ENCODE measurements at regions not wholly inside any gene's neighbourhood (a gene's known extent, or its start where the extent isn't known, plus 50 kb on each side); places are given as distances from the start of the nearest gene placed in this dataset.

- no peak overlapping the region for H3K27ac ChIP-seq (ENCODE audit: low read length)
- H3K9ac ChIP-seq (ENCODE audit: low read depth, low read length) = no peak overlapping the region
Observed at GRCh38 chr2:129354631-129355030, 624.8 kb upstream of the RAB6C start.

GRCh38 chr2:129361688-129362087, 617.8 kb upstream of the RAB6C start:
- Histone ChIP-seq H3K4me3 (ENCODE audit: low read length) (no peak overlapping the region), H3K9ac (ENCODE audit: low read depth, low read length) (no peak overlapping the region), H3K9me3 (ENCODE audit: insufficient read depth, low read depth, low read length) (no peaks in the 10 kb centered on the region), H3K4me1 (ENCODE audit: insufficient read depth, low read length) (no peaks in the 10 kb centered on the region), H3K27me3 (ENCODE audit: insufficient read depth, low read length) (no peaks in the 10 kb centered on the region), H3K27ac (ENCODE audit: low read length) (no peak overlapping the region), H3K36me3 (ENCODE audit: insufficient read depth, low read depth, low read length) (no peaks in the 10 kb centered on the region)

More at GRCh38 chr2:129354631-129355030, 624.8 kb upstream of the RAB6C start:
- H3K4me1 ChIP-seq (ENCODE audit: insufficient read depth, low read length) = no peaks in the 10 kb centered on the region
- H3K4me3 ChIP-seq (ENCODE audit: low read length) = no peak overlapping the region
- no peaks in the 10 kb centered on the region for H3K36me3 ChIP-seq (ENCODE audit: insufficient read depth, low read depth, low read length)
- H3K9me3 ChIP-seq (ENCODE audit: insufficient read depth, low read depth, low read length) = no peaks in the 10 kb centered on the region
- H3K27me3 ChIP-seq (ENCODE audit: insufficient read depth, low read length) = no peaks in the 10 kb centered on the region

- Histone ChIP-seq H3K4me3 (ENCODE audit: low read length) (no peak overlapping the region), H3K27ac (ENCODE audit: low read length) (no peak overlapping the region), H3K27me3 (ENCODE audit: insufficient read depth, low read length) (no peaks in the 10 kb centered on the region)
Observed at GRCh38 chr2:129366263-129366662, 613.2 kb upstream of the RAB6C start.

GRCh38 chr2:129367107-129367506, 612.4 kb upstream of the RAB6C start:
- Histone ChIP-seq H3K36me3 (ENCODE audit: insufficient read depth, low read depth, low read length) (no peaks in the 10 kb centered on the region), H3K9ac (ENCODE audit: low read depth, low read length) (no peak overlapping the region), H3K9me3 (ENCODE audit: insufficient read depth, low read depth, low read length) (no peaks in the 10 kb centered on the region), H3K4me1 (ENCODE audit: insufficient read depth, low read length) (no peaks in the 10 kb centered on the region), H3K27ac (ENCODE audit: low read length) (no peak overlapping the region), H3K27me3 (ENCODE audit: insufficient read depth, low read length) (no peaks in the 10 kb centered on the region), H3K4me3 (ENCODE audit: low read length) (no peak overlapping the region)

More at GRCh38 chr2:129366263-129366662, 613.2 kb upstream of the RAB6C start:
- Histone ChIP-seq H3K36me3 (ENCODE audit: insufficient read depth, low read depth, low read length) (no peaks in the 10 kb centered on the region), H3K9me3 (ENCODE audit: insufficient read depth, low read depth, low read length) (no peaks in the 10 kb centered on the region), H3K9ac (ENCODE audit: low read depth, low read length) (no peak overlapping the region), H3K4me1 (ENCODE audit: insufficient read depth, low read length) (no peaks in the 10 kb centered on the region)

- H3K36me3 ChIP-seq (ENCODE audit: insufficient read depth, low read depth, low read length) = no peaks in the 10 kb centered on the region
- no peak overlapping the region for H3K4me3 ChIP-seq (ENCODE audit: low read length)
- H3K9ac ChIP-seq (ENCODE audit: low read depth, low read length) = no peak overlapping the region
- no peaks in the 10 kb centered on the region for H3K4me1 ChIP-seq (ENCODE audit: insufficient read depth, low read length)
- no peaks in the 10 kb centered on the region for H3K9me3 ChIP-seq (ENCODE audit: insufficient read depth, low read depth, low read length)
- no peak overlapping the region for H3K27ac ChIP-seq (ENCODE audit: low read length)
- no peaks in the 10 kb centered on the region for H3K27me3 ChIP-seq (ENCODE audit: insufficient read depth, low read length)
Observed at GRCh38 chr2:129369437-129369836, 610.0 kb upstream of the RAB6C start.

GRCh38 chr2:129374452-129374851, 605.0 kb upstream of the RAB6C start:
- no peaks in the 10 kb centered on the region for H3K9me3 ChIP-seq (ENCODE audit: insufficient read depth, low read depth, low read length)
- no peaks in the 10 kb centered on the region for H3K36me3 ChIP-seq (ENCODE audit: insufficient read depth, low read depth, low read length)
- no peak overlapping the region for H3K27ac ChIP-seq (ENCODE audit: low read length)

GRCh38 chr2:129375632-129376425, 603.6 kb upstream of the RAB6C start:
- Histone ChIP-seq H3K9ac (ENCODE audit: low read depth, low read length) (no peak overlapping the region), H3K27ac (ENCODE audit: low read length) (no peak overlapping the region), H3K4me3 (ENCODE audit: low read length) (no peak overlapping the region), H3K4me1 (ENCODE audit: insufficient read depth, low read length) (no peaks in the 10 kb centered on the region), H3K9me3 (ENCODE audit: insufficient read depth, low read depth, low read length) (no peaks in the 10 kb centered on the region), H3K27me3 (ENCODE audit: insufficient read depth, low read length) (no peaks in the 10 kb centered on the region), H3K36me3 (ENCODE audit: insufficient read depth, low read depth, low read length) (no peaks in the 10 kb centered on the region)

More at GRCh38 chr2:129374452-129374851, 605.0 kb upstream of the RAB6C start:
- Histone ChIP-seq H3K9ac (ENCODE audit: low read depth, low read length) (no peak overlapping the region), H3K4me1 (ENCODE audit: insufficient read depth, low read length) (no peaks in the 10 kb centered on the region), H3K4me3 (ENCODE audit: low read length) (no peak overlapping the region), H3K27me3 (ENCODE audit: insufficient read depth, low read length) (no peaks in the 10 kb centered on the region)

- no peaks in the 10 kb centered on the region for H3K27me3 ChIP-seq (ENCODE audit: insufficient read depth, low read length)
- H3K9me3 ChIP-seq (ENCODE audit: insufficient read depth, low read depth, low read length) = no peaks in the 10 kb centered on the region; the same call in 1 of the 2 replicates
- no peaks in the 10 kb centered on the region for H3K4me1 ChIP-seq (ENCODE audit: insufficient read depth, low read length)
- H3K4me3 ChIP-seq (ENCODE audit: low read length) = no peak overlapping the region
- H3K9ac ChIP-seq (ENCODE audit: low read depth, low read length) = no peak overlapping the region
- no peak overlapping the region for H3K27ac ChIP-seq (ENCODE audit: low read length)
- no peaks in the 10 kb centered on the region for H3K36me3 ChIP-seq (ENCODE audit: insufficient read depth, low read depth, low read length)
Observed at GRCh38 chr2:129376426-129377077, 602.9 kb upstream of the RAB6C start.

- no peaks in the 10 kb centered on the region for H3K36me3 ChIP-seq (ENCODE audit: insufficient read depth, low read depth, low read length)
- no peak overlapping the region for H3K27ac ChIP-seq (ENCODE audit: low read length)
- H3K9ac ChIP-seq (ENCODE audit: low read depth, low read length) = no peak overlapping the region
Observed at GRCh38 chr2:129377078-129377469, 602.4 kb upstream of the RAB6C start.

GRCh38 chr2:129378186-129378585, 601.3 kb upstream of the RAB6C start:
- Histone ChIP-seq H3K27ac (ENCODE audit: low read length) (no peak overlapping the region), H3K9me3 (ENCODE audit: insufficient read depth, low read depth, low read length) (peaks cover 4% of the 10 kb centered on the region; the same call in 1 of the 2 replicates), H3K9ac (ENCODE audit: low read depth, low read length) (no peak overlapping the region), H3K36me3 (ENCODE audit: insufficient read depth, low read depth, low read length) (no peaks in the 10 kb centered on the region), H3K27me3 (ENCODE audit: insufficient read depth, low read length) (no peaks in the 10 kb centered on the region), H3K4me1 (ENCODE audit: insufficient read depth, low read length) (no peaks in the 10 kb centered on the region), H3K4me3 (ENCODE audit: low read length) (no peak overlapping the region)

More at GRCh38 chr2:129377078-129377469, 602.4 kb upstream of the RAB6C start:
- no peak overlapping the region for H3K4me3 ChIP-seq (ENCODE audit: low read length)
- H3K27me3 ChIP-seq (ENCODE audit: insufficient read depth, low read length) = no peaks in the 10 kb centered on the region
- no peaks in the 10 kb centered on the region for H3K4me1 ChIP-seq (ENCODE audit: insufficient read depth, low read length)
- H3K9me3 ChIP-seq (ENCODE audit: insufficient read depth, low read depth, low read length) = peaks cover 4% of the 10 kb centered on the region; the same call in 1 of the 2 replicates

GRCh38 chr2:129379411-129379810, 600.1 kb upstream of the RAB6C start:
- H3K27ac ChIP-seq (ENCODE audit: low read length) = no peak overlapping the region
- H3K4me3 ChIP-seq (ENCODE audit: low read length) = no peak overlapping the region
- no peak overlapping the region for H3K9ac ChIP-seq (ENCODE audit: low read depth, low read length)
- no peaks in the 10 kb centered on the region for H3K4me1 ChIP-seq (ENCODE audit: insufficient read depth, low read length)
- no peaks in the 10 kb centered on the region for H3K27me3 ChIP-seq (ENCODE audit: insufficient read depth, low read length)
- peaks cover 4% of the 10 kb centered on the region; the same call in 1 of the 2 replicates for H3K9me3 ChIP-seq (ENCODE audit: insufficient read depth, low read depth, low read length)
- H3K36me3 ChIP-seq (ENCODE audit: insufficient read depth, low read depth, low read length) = no peaks in the 10 kb centered on the region

GRCh38 chr2:129381789-129382188, 597.7 kb upstream of the RAB6C start:
- Histone ChIP-seq H3K27ac (ENCODE audit: low read length) (no peak overlapping the region), H3K36me3 (ENCODE audit: insufficient read depth, low read depth, low read length) (no peaks in the 10 kb centered on the region), H3K4me3 (ENCODE audit: low read length) (no peak overlapping the region), H3K9me3 (ENCODE audit: insufficient read depth, low read depth, low read length) (peaks cover 4% of the 10 kb centered on the region; the same call in 1 of the 2 replicates), H3K4me1 (ENCODE audit: insufficient read depth, low read length) (no peaks in the 10 kb centered on the region), H3K27me3 (ENCODE audit: insufficient read depth, low read length) (no peaks in the 10 kb centered on the region), H3K9ac (ENCODE audit: low read depth, low read length) (no peak overlapping the region)
